ENCODE measurements at regions not wholly inside any gene's neighbourhood (a gene's known extent, or its start where the extent isn't known, plus 50 kb on each side); places are given as distances from the start of the nearest gene placed in this dataset.

DNA sequence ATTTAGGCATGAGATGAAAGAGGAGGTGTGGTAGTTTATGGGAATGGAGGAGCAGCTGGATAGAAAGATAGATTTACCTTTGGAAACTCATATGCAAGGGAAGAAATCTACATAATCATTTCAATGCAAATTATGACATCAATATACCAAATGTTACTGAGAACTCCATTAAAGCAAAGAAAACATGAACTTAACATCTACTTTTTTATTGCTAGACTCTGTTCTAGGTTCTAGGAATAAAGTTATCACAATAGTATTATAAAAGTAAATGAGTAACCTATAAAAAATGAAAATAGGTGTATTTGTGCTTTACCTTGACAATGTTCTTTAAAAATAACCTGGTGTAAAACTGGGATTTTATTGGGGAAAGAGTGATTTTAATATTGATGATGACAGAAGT is 221.6 kb upstream of the SLIT2 start:
- TF ChIP-seq, protein P1, sequence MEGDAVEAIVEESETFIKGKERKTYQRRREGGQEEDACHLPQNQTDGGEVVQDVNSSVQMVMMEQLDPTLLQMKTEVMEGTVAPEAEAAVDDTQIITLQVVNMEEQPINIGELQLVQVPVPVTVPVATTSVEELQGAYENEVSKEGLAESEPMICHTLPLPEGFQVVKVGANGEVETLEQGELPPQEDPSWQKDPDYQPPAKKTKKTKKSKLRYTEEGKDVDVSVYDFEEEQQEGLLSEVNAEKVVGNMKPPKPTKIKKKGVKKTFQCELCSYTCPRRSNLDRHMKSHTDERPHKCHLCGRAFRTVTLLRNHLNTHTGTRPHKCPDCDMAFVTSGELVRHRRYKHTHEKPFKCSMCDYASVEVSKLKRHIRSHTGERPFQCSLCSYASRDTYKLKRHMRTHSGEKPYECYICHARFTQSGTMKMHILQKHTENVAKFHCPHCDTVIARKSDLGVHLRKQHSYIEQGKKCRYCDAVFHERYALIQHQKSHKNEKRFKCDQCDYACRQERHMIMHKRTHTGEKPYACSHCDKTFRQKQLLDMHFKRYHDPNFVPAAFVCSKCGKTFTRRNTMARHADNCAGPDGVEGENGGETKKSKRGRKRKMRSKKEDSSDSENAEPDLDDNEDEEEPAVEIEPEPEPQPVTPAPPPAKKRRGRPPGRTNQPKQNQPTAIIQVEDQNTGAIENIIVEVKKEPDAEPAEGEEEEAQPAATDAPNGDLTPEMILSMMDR (conservative IDR thresholded peaks at IDR 0.05; ENCODE audit: low read length), result no peak
- TF ChIP-seq EZH2phosphoT487 (IDR thresholded peaks at IDR 0.05; ENCODE audit: borderline replicate concordance), result no peak

Data from Loucy (cell line).